ENCODE measurements at regions not wholly inside any gene's neighbourhood (a gene's known extent, or its start where the extent isn't known, plus 50 kb on each side); places are given as distances from the start of the nearest gene placed in this dataset.
A peak's percentile ranks its signal among the peaks of the same experiment; 100 is the strongest.

DNA sequence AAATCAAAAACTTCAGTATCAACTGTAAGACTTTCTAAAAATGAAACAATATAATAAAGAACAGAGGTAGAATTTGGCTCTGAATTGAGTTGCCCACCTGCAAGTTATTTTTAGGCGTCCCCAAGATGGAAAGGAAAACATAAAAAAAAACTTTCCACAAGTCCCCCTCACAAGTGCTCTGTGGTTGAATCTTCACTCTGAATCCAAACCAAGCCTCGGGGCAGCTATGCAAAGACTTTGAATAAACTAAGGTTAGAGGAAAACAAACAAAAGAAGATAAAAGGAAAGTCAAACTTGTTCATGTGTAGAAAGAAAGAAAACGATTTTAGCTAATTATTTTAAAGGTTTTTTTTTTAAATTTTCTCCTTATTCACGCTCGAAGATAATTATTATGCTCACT lies 372.4 kb upstream of the SLIT2 start:
- DNase-seq: no peak

DNA sequence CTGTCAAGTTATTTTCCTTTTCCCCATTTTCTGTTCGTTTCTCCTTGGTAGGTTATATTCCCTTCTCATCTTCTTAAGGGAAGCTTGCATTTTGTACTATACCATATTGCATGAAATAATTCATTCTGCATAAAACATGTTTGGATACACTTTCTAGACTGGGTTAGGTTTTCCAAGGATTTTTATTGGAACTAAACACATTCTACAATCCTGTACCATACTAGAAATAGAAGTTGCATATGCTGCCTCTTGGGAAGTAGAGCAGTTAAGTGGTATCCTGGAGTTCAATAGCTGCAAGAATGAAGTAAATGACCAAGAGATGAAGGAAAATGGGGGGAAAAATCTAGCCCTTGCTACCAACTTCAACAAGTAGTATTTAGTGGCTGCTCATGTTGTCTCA lies 393.7 kb upstream of the SLIT2 start:
- no peak for DNase-seq

DNA sequence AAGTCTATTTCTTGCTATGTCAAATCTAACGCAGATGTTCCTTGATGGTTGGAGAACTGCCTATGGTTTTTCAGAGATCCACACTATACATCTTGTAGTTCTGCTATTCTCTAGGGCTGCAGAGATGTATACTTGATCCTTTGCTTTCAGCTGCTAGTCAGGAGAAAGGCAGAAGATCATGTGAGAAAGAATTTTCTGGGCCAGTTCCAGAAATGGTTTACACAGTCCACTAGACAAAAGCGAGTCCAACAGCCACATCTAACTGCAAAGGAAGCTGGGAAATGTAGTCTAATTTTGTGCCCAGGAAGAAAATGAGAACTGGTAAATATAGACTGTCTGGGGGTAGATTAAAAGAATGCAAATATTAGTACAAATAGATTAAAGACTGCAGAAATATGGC lies 394.3 kb upstream of the SLIT2 start:
- DNase-seq: no peak

DNA sequence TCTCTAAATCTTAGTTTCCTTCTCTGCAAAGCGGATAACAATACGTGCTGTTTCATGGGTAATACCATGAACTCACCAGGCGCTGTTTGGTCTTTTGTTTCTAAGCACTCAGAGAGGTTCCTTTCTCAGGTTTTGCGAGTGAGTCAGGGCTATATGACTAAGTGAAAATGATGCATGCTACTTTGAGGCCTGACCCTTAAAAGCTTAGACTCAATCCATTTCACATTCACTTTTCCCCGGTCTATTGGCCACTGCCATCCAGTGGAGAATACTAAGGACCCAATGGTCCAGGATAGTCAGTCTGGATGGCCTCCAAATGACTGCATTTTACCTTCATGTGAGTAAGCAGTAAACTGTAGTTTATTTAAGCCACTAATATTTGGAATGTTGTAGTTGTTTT lies 400.8 kb upstream of the SLIT2 start:
- DNase-seq: no peak

DNA sequence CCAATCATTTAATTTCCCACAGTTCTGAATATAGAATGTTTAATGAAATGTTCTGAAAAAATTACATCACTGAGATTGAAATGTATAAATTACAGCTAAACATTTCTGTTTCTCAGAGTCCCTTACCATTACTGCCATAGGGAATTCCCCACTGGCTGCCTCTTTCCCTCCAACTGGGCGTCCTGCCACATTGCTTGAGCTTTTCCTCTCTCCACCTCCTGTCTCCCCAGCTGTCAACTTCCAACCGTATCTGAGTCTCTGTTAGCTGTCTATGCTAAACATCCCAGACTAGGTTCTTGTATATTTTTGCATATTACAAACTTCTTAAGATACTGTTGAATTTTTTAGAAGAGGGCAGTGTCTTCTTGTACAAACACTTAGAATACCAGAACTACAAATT lies 407.3 kb upstream of the SLIT2 start:
- DNase-seq: no peak

DNA sequence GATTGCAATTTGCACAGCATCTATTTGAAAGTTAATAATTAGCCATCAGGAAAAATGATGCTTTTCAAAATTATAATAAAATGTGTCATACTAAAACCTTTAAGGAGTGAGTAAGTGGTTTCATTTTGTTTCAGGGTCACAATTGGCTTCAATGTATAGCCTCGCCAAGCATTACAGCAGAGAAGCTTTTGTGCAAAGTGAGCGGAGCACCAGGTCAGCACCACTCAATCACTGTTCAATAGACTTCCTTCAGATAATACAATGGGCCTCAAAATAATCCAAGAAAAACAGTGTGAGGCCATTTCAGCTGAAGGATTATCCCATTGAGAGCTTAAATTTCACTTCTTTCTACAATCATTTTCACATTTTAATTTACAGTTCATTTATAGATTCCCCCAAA lies 409.2 kb upstream of the SLIT2 start:
- no peak for DNase-seq

DNA sequence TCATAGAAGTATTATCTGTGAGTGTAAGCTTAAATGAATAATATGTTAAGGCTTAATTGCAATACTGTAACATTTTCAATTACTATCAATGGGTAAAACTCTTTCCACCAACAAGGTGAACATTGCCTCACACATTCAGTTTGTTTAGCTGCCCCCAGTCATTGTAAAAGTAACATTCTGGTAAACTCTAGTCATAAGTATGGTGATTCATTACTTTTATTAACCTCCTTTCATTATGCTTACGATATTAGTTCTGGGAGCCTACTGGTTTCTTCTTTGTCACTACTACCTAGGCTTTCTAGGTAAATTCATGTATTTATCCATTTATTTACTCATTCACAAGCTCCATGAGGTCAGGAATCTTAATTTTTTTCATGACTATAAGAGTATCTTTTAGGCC lies 412.8 kb upstream of the SLIT2 start:
- DNase-seq: no peak

DNA sequence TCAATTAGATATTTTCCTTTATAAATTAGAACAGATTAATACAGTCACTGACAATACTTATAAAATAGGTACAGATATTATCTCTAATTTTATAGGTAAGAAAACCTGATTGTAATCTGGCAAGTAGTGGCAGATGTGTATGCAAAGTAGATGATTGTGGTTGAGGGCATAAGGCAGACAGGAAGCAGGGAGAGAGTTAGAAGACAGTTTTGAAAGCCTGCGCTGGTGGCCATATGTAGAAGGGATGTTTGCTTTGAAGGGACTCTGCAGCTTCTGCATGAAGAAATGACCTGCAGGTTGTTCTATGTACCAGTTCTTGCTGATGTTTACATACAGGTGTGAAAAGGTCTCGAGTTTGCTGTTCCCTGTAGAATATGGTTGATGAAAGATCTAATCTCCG lies 416.3 kb upstream of the SLIT2 start:
- DNase-seq: no peak

DNA sequence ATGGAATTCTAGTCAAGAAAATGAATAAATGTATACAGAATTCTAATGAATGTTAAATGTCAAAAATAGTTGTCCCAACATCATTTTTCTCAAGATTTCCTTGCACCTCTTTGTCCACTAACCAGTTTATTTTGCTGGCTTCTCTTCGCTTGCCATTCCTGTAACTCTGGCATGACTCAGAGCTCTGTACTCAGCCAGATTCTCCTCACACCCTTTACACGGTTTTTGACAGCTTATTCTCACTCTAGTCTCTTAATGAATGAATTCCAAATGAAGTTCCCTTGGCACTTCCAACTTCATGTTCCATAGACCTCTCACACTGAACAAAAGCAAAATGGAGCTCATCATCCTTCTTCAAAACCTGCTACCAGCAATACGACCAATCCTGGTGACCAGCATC lies 419.3 kb upstream of the SLIT2 start:
- DNase-seq: no peak

DNA sequence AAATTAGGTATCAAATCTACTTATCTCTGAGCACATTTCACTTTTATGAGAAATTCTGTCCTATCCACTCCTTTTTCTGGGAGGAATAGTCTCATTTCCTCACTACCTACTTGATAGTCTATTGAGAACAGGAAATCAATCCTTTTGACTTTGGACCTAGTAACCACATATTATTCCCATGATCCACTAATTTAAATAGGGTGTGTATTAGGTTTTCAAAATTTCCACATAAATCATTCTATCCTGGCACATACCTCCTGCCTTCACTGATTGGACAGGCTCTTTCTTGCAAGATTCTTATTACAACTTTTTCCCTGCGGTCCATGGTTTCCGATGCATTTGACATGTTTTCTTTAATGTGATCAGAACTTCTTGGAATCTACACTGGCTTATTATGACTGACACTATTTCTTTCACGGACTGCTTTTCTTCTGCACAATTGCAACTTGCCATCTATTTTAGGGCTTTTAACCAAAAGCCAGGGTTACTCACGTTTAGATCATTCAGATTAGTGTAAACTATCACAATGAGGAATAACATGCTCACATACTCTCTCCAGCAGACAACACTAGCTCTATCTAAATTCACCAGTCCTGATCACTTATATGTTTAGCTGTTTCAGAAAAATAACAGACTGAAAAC lies 419.9 kb upstream of the SLIT2 start:
- no peak for DNase-seq

DNA sequence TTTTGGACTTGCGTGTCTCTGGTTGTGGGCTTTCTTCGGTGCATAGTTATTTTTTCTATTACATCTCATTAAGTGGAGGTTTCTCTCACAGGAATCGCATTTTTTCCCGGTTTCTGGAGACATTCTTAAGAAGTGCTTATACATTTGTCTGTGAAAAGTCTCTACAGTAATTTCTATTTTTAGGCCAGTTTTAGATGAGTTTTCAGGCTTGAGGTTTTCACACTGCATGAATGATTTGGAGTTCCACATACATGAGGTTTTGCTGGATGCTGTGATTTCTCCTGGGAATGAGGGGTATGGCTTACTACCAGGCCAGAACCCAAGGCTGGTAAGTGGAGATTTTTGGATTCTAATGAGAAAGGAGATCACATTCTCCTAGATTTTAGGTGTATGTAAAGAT lies 422.6 kb upstream of the SLIT2 start:
- DNase-seq: no peak

DNA sequence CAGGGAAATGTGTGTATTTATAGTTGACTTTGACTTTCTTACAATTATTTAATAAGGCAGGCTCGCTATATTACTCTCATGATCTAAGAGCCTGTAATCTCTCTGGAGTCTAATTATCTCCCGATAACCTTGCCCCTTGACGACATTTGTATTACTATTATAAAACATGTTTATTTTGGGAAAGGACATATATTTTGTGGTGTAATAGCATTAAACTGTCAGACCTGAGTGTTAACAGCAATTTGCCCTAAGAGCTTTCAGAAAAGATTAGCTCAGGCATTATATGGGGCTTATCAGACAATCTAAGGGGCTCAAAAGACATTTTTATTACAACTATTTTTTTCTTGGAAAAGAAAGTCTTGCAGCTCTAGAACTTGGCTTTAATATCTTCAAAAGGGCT lies 427.9 kb upstream of the SLIT2 start:
- no peak for DNase-seq

DNA sequence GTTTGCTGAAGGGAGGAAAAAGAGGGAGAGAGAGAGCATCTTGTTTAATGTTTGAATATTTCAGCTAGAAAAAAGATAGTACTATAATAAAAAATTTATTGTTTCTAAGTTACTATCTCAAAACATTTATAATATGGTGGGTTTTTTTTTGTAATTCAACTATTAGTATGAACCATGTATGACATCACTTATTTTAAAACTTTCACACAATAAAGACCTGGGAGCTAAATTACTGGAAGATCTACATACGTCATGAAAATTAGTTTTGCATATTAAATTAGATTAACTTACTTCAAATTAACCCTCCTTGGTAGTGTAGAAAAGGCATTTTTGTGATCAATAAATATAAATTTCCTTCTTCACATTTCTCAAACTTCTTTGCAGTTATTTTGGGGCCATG lies 432.0 kb upstream of the SLIT2 start:
- no peak for DNase-seq

DNA sequence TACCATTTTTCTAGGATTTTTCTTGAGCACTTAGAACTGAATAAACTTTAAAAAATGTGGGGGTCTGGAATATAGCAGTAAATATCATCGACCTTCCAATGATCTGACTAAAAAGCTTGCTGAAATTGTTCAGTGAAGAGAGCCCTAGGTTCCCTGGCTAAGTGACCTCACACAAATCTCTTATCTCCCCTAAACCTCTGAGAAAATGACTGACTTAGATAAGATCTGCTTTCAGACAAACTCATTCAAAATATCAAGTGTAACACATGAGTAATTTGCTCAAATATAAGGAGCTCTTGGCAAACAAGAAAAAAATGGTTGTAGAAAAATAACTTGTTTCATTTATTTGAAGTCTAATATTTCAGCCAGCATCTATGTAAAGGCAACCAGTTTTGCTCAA lies 441.7 kb upstream of the SLIT2 start:
- no peak for DNase-seq

DNA sequence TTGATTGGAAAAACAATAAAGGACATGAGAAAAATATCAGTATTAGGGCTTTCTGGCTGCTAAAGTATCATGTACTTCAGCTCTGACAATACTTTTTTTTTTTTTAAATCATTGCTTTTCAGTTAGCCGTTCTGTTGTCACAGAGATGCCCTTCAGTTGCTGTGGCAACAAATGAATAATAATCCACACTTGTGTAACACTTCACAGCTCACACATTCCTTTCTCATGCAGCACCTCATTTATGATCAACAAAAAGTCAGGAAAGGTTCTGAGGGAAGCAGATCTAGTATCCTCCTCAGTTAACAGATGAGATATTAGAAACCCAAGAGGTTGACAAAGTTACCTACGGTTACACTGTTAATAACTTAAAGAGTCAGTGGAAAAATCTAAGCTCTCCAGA lies 444.2 kb upstream of the SLIT2 start:
- DNase-seq: no peak

DNA sequence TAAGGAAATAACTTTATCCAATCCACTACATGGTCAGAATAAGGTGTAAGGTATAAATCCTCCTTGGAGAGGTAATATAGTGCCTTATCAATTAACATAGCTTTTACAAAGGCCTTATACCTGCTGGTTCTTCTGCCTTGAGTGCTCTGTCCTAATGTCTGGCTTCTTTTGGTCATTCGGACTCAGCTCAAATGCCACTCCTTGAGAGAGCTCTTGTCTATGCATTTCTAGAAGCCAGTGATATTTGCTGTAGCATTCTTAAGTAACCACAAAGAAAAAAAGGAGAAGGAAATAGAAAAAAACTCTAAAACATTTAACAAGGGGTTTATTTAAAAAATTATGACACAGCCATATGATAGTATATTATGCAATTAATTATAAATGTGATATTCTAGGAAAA lies 444.8 kb upstream of the SLIT2 start:
- no peak for DNase-seq

DNA sequence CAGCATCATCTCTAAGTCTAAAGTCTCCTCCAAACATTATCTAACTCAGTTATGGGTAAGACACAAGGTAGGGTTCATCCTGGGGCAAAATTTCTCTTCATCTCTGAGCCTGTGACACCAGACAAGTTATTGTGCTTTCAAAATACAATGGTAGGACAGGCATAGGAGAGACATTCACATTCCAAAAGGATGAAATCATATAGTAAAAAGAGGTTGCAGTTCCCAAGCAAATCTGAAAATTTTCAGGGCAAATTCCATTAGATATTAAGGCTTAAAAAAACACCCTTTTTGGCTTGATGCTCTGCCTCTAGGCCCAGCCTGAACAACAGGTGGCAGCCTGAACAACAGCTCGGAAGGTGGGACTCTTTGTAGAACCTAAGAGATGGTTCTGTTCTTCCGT lies 448.3 kb upstream of the SLIT2 start:
- no peak for DNase-seq

DNA sequence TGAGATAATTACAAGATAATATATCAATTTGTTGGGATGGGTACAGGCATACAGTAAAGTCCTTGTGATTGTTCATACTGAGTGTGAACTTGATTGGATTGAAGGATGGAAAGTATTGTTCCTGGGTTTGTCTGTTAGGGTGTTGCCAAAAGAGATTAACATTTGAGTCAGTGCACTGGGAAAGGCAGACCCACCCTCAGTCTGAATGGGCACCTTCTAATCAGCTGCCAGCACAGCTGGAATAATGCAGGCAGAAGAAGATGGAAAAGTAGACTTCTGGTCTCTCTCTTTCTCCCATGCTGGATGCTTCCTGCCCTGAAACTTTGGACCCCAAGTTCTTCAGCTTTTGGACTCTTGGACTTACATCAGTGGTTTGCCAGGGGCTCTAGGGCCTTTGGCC lies 457.9 kb upstream of the SLIT2 start:
- DNase-seq: no peak

DNA sequence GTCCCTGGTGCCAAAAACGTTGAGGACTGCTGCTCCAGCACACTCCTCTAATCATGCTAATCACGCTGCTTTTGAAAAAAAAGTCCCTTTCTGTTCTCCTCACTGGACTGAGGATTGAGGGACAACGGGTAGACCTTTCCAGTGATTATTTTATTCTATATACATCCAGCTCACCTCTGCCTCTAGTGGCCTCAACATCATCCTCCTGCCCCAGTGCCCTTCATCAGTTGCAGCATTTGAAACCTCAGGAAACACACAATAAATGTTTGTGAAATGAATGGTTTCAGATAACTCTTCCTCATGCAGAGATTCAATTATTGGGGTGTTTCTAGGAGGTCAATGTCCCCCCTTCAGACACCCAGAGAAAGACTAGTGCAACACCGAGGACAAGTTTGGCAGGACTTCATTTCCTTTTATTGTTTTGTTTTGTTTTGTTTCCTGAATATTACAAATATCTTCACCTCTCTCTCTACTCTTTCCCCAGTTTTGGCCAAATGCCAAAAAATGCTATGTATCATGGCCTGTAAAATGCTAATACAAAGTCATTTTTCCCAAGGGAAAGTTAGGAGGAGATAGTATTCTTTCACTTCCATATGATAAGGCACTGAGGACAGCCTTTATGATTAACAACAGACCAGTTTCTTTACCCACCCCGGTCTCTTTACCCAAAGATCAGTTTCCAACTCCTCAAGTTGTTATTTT lies 460.1 kb upstream of the SLIT2 start:
- no peak for DNase-seq

DNA sequence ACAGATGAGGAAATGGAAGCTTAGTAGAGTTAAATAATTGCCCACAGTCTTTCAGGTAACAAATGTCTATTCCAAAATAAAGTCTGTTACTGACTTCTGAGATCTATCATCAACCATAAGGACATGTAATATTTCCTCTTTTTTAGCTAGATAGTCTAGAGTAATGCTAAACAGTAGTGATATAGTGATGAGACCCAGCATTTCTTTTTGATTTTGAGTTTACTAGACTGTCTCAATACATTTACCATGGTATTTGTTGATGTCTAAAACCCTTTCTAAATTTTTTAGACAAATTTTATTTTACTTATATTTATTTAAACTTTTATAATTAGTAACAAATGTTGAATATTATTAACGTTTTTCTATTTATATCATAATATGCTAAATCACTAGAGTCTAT lies 465.1 kb upstream of the SLIT2 start:
- no peak for DNase-seq

DNA sequence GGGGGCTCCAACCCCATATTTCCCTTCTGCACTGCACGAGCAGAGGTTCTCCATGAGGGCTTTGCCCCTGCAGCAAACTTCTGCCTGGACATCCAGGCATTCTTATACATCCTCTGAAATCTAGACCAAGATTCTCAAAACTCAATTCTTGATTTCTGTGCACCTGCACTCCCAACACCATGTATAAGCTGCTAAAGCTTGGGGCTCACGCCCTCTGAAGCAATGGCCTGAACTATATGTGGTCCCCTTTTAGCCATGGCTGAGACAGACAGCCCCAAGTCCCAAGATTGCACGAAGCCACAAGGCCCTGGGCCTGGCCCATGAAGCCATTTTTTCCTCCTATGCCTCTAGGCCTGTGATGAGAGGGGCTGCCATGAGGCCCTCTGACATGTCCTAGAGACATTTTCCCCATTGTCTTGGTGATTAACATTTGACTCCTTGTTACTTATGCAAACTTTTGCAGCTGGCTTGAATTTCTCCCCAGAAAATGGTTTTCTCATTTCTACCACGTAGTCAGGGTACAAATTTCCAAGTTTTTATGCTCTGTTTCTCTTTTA lies 468.0 kb upstream of the SLIT2 start:
- DNase-seq: no peak

DNA sequence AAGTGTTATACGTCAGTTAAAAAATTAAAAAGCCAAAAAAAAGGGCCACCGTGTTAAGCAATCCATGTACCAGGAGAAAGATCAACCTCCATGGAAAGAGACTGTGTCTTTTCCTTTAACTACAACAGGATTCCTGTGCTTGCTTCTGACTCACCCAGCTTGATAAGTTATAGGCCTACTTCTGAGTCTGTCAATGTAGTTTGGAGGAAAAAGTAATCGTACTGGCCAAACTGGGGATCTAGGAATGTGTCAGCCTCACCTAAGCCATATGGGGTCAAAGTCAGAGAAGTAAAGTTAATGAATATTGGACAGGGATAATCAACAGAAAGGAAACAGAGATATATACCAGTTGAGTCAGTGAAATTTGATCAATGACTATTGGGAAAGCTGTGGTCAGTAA lies 470.8 kb upstream of the SLIT2 start:
- no peak for DNase-seq

DNA sequence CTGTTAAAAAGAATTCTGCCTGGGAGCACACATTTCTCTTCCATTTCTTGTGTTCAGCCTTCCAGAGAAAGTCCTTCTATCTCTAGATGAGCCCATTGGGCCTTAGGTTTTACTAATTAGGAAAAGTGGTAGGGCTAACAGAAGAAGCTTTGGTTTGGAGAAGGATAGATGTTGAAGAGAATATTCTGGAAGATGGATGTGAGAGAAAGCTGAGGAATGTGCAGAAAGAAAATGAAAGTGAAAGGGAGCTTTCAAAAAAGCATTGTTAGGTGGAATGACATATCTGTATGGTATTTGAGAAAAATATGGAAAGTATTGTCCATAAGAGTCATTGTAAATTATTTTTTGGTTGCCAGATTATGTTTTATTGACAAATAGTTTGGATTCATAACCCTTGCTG lies 474.8 kb upstream of the SLIT2 start:
- no peak for DNase-seq

DNA sequence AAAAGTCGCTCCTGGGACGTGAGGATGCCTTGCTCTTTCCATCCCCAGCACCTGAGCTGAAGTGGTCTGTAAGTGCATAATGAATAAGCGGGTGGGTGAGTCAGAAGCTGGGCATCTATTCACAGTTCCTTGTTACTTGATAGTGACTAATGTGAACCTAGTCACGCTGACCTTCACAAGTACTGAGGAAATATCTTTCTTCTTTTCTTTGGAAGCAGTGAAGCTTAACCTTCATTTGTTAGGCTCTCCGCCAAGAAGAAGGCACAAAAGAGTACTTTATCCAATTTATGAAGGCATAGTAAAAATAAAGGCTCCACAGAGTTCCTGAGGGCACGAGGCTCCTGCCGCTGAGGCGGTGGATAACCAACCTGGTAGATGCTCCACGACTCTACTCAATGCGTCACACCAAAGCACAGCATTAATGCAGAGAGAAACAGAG lies 475.7 kb upstream of the SLIT2 start:
- peak; percentile 7 for DNase-seq

DNA sequence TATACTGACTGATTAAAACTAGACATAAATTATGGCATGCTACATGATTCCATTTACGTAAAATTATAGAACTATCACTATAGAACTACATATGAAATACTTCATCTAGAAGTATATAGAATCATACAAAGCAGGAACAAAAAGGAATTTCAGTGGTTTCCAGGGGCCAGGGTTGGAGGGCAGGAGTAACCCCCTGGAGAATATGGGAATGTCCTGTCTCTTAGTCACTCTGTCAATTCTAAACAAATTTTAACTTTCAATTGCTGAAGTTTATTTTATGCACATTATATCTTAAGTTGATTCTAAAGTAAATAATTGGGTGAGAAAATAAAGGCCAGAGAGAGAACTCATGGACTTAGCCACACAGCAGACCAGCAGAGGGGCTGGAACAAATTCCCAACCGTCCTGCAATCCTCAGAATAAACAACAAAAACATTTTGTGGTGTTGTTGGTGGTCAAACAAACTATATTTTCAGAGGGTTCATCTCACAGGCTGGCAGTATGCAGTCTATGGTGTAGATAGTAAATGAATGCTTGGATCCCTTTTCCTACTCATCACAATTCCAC lies 476.9 kb upstream of the SLIT2 start:
- no peak for DNase-seq

Measured in NCI-H510A (cell line).